H9 (cell line): ENCODE measurements at regions not wholly inside any gene's neighbourhood (a gene's known extent, or its start where the extent isn't known, plus 50 kb on each side); places are given as distances from the start of the nearest gene placed in this dataset.
A peak's percentile ranks its signal among the peaks of the same experiment; 100 is the strongest.

Source experiments
- DNase-seq: peaks from one replicate; pipeline ENCODE4 v3.0.0-alpha.2; 2017
- H2AFZ ChIP-seq: one replicate; pipeline ENCODE4 v1.6.1; 2013; ENCODE audit warnings: mild to moderate bottlenecking, low read length, control low read depth, moderate library complexity
- H2AK5ac ChIP-seq: 2 replicates; pipeline ENCODE4 v1.6.1; 2013; ENCODE audit warnings: low read length, control low read depth, mixed read lengths; ENCODE audit not compliant: insufficient read length
- H2BK120ac ChIP-seq: one replicate; pipeline ENCODE4 v1.6.1; 2013; ENCODE audit warnings: low read depth, mild to moderate bottlenecking, low read length, control low read depth, inconsistent platforms; ENCODE audit not compliant: poor library complexity, severe bottlenecking
- H2BK12ac ChIP-seq: 2 replicates; pipeline ENCODE4 v1.6.1; 2013; ENCODE audit warnings: low read length, control low read depth, mixed read lengths, low read depth; ENCODE audit not compliant: insufficient read length
- H2BK15ac ChIP-seq: 2 replicates; pipeline ENCODE4 v1.6.1; 2013; ENCODE audit warnings: low read depth, low read length, control low read depth
- H2BK20ac ChIP-seq: one replicate; pipeline ENCODE4 v1.6.1; 2013; ENCODE audit warnings: low read depth, mild to moderate bottlenecking, low read length, control low read depth, inconsistent platforms; ENCODE audit not compliant: poor library complexity, severe bottlenecking
- H2BK5ac ChIP-seq: 2 replicates; pipeline ENCODE4 v1.6.1; 2013; ENCODE audit warnings: low read length, control low read depth, mixed read lengths; ENCODE audit not compliant: insufficient read length
- H3K14ac ChIP-seq: 2 replicates; pipeline ENCODE4 v1.6.1; 2013; ENCODE audit warnings: low read length, control low read depth; ENCODE audit not compliant: insufficient read depth
- H3K18ac ChIP-seq: 2 replicates; pipeline ENCODE4 v1.6.1; 2013; ENCODE audit warnings: low read depth, mild to moderate bottlenecking, mixed read lengths, low read length, control low read depth; ENCODE audit not compliant: insufficient read length
- H3K23ac ChIP-seq: 2 replicates; pipeline ENCODE4 v1.6.1; 2013; ENCODE audit warnings: low read length, control low read depth, mixed read lengths, low read depth; ENCODE audit not compliant: insufficient read length
- H3K23me2 ChIP-seq: 2 replicates; pipeline ENCODE4 v1.6.1; 2013; ENCODE audit warnings: low read depth, mild to moderate bottlenecking, mixed read lengths, low read length, control low read depth; ENCODE audit not compliant: insufficient read length, poor library complexity, severe bottlenecking
- H3K27ac ChIP-seq: 2 replicates; pipeline ENCODE4 v1.5.1; 2013; ENCODE audit warnings: low read length, control low read depth, mixed read lengths, low read depth; ENCODE audit not compliant: insufficient read length
- H3K27me3 ChIP-seq: 2 replicates; pipeline ENCODE4 v1.6.1; 2013; ENCODE audit warnings: low read length, control low read depth, inconsistent platforms; ENCODE audit not compliant: insufficient read depth
- H3K4ac ChIP-seq: 2 replicates; pipeline ENCODE4 v1.6.1; 2013; ENCODE audit warnings: low read depth, mild to moderate bottlenecking, control low read depth, inconsistent platforms, low read length, moderate library complexity
- H3K4me1 ChIP-seq: 2 replicates; pipeline ENCODE4 v1.6.1; 2013; ENCODE audit warnings: low read length, control low read depth, inconsistent platforms; ENCODE audit not compliant: insufficient read depth
- H3K4me2 ChIP-seq: 2 replicates; pipeline ENCODE4 v1.6.1; 2013; ENCODE audit warnings: low read length, control low read depth, mixed read lengths; ENCODE audit not compliant: insufficient read length, insufficient read depth
- H3K56ac ChIP-seq: 2 replicates; pipeline ENCODE4 v1.6.1; 2013; ENCODE audit warnings: low read depth, mild to moderate bottlenecking, mixed read lengths, low read length, control low read depth; ENCODE audit not compliant: insufficient read length
- H3K79me1 ChIP-seq: 2 replicates; pipeline ENCODE4 v1.6.1; 2013; ENCODE audit warnings: low read depth, mild to moderate bottlenecking, moderate library complexity, low read length, control low read depth, inconsistent platforms; ENCODE audit not compliant: insufficient read depth, poor library complexity, severe bottlenecking
- H3K79me2 ChIP-seq: 2 replicates; pipeline ENCODE4 v1.6.1; 2013; ENCODE audit warnings: low read length, control low read depth, inconsistent platforms; ENCODE audit not compliant: insufficient read depth
- H3K9ac ChIP-seq: 2 replicates; pipeline ENCODE4 v1.6.1; 2013; ENCODE audit warnings: low read length, control low read depth, mixed read lengths; ENCODE audit not compliant: insufficient read length; ENCODE audit errors: extremely low read depth
- H3K9me3 ChIP-seq: one replicate; pipeline ENCODE4 v1.6.1; 2013; ENCODE audit warnings: low read depth, low read length, inconsistent platforms; ENCODE audit not compliant: control insufficient read depth
- H3T11ph ChIP-seq: one replicate; pipeline ENCODE4 v1.6.1; 2013; ENCODE audit warnings: mild to moderate bottlenecking, low read length, control low read depth, inconsistent platforms
- H4K20me1 ChIP-seq: one replicate; pipeline ENCODE4 v1.6.1; 2013; ENCODE audit not compliant: control insufficient read depth, insufficient read length, insufficient read depth
- H4K5ac ChIP-seq: 2 replicates; pipeline ENCODE4 v1.6.1; 2013; ENCODE audit warnings: low read depth, mild to moderate bottlenecking, mixed read lengths, low read length, control low read depth; ENCODE audit not compliant: insufficient read length
- H4K8ac ChIP-seq: replicated peaks from 2 replicates; pipeline ENCODE4 v1.6.1; 2013; ENCODE audit warnings: low read length, control low read depth, mixed read lengths, low read depth; ENCODE audit not compliant: insufficient read length
- H4K91ac ChIP-seq: 2 replicates; pipeline ENCODE4 v1.6.1; 2013; ENCODE audit warnings: low read depth, mild to moderate bottlenecking, moderate library complexity, mixed read lengths, low read length, control low read depth; ENCODE audit not compliant: insufficient read length
- H3K27ac Mint-ChIP-seq, 3 experiments: 2 replicates in 2 of 3; 3 replicates in 1 of 3; pipeline ENCODE4 v1.8.0; 2020 to 2021; ENCODE audit warnings: mixed read lengths in 3 of 3, mild to moderate bottlenecking in 1 of 3, moderate library complexity in 1 of 3
- H3K27me3 Mint-ChIP-seq: 2 replicates; pipeline ENCODE4 v1.8.0; 2021; ENCODE audit warnings: low read depth, mild to moderate bottlenecking, moderate library complexity, mixed read lengths
- H3K36me3 Mint-ChIP-seq, 3 experiments: 2 replicates in 2 of 3; 3 replicates in 1 of 3; pipeline ENCODE4 v1.8.0; 2020 to 2021; ENCODE audit warnings: low read depth in 3 of 3, mixed read lengths in 3 of 3; ENCODE audit not compliant: insufficient read depth in 1 of 3
- H3K4me1 Mint-ChIP-seq, 2 experiments: 2 replicates each; pipeline ENCODE4 v1.8.0; 2020; ENCODE audit warnings: mixed read lengths in 2 of 2
- H3K4me3 Mint-ChIP-seq, 2 experiments: 2 replicates in 1 of 2; 3 replicates in 1 of 2; pipeline ENCODE4 v1.8.0; 2020 to 2021; ENCODE audit warnings: mild to moderate bottlenecking in 2 of 2, mixed read lengths in 2 of 2, moderate library complexity in 1 of 2
- H3K9me3 Mint-ChIP-seq, 2 experiments: 2 replicates in 1 of 2; 3 replicates in 1 of 2; pipeline ENCODE4 v1.8.0; 2020; ENCODE audit warnings: mild to moderate bottlenecking in 2 of 2, mixed read lengths in 2 of 2, moderate library complexity in 1 of 2
- CTCF ChIP-seq: fragments of 200-600 bp; sonication (generic); conservative IDR thresholded peaks from 3 replicates; pipeline ENCODE4 v1.8.0; 2021; ENCODE audit warnings: antibody characterized with exemption, mild to moderate bottlenecking
- WGBS: extraction: QIAGEN DNeasy Blood & Tissue Kit; methylation state at CpG from one replicate; pipeline ENCODE4 v1.1.7; 2013; ENCODE audit warnings: missing lambda C conversion rate, low lambda C conversion rate, mixed read lengths; ENCODE audit not compliant: insufficient read length; ENCODE audit errors: extremely low coverage; 5-methylcytosine and 5-hydroxymethylcytosine counted together

GRCh38 chr5:158084292-158084691 lies 225.3 kb upstream of the CLINT1 start:
- Histone ChIP-seq H3K23ac (no peak overlapping the region), H2BK20ac (no peak overlapping the region), H3K18ac (no peak overlapping the region), H2AFZ (no peak overlapping the region), H3K27ac (no peak overlapping the region), H3K4me1 (peaks cover 2% of the 10 kb centered on the region; the same call in 1 of the 2 replicates), H4K8ac (no peak overlapping the region), H3K9ac (no peak overlapping the region), H3K14ac (peak overlapping the region; percentile 71; the same call in 1 of the 2 replicates), H3K79me1 (no peaks in the 10 kb centered on the region), H4K5ac (no peak overlapping the region), H2BK5ac (no peak overlapping the region), H2BK12ac (no peak overlapping the region), H3K27me3 (no peaks in the 10 kb centered on the region), H4K20me1 (no peaks in the 10 kb centered on the region), H3K4ac (no peak overlapping the region), H3K9me3 (no peaks in the 10 kb centered on the region), H2BK15ac (no peak overlapping the region), H3T11ph (no peak overlapping the region), H4K91ac (no peak overlapping the region), H2BK120ac (no peak overlapping the region), H3K79me2 (no peaks in the 10 kb centered on the region), H3K23me2 (no peaks in the 10 kb centered on the region), H3K56ac (no peak overlapping the region), H2AK5ac (no peak overlapping the region), H3K4me2 (no peak overlapping the region)
- no peak for DNase-seq
- no peak overlapping the region for H3K27ac Mint-ChIP-seq
- H3K9me3 Mint-ChIP-seq, result no peaks in the 10 kb centered on the region; a peak in 1 of 5 replicates
- H3K4me1 Mint-ChIP-seq, result peaks cover 9 to 13% of the 10 kb centered on the region in 2 experiments
- H3K27me3 Mint-ChIP-seq, result peaks cover 6% of the 10 kb centered on the region; the same call in 1 of the 2 replicates
- WGBS, result no CpG with 5 or more reads among the region's 4 CpGs
- H3K4me3 Mint-ChIP-seq, result no peak overlapping the region
- no peak for TF ChIP-seq CTCF
- no peaks in the 10 kb centered on the region for H3K36me3 Mint-ChIP-seq
